ENCODE measurements at regions not wholly inside any gene's neighbourhood (a gene's known extent, or its start where the extent isn't known, plus 50 kb on each side); places are given as distances from the start of the nearest gene placed in this dataset.
A peak's percentile ranks its signal among the peaks of the same experiment; 100 is the strongest.

DNA sequence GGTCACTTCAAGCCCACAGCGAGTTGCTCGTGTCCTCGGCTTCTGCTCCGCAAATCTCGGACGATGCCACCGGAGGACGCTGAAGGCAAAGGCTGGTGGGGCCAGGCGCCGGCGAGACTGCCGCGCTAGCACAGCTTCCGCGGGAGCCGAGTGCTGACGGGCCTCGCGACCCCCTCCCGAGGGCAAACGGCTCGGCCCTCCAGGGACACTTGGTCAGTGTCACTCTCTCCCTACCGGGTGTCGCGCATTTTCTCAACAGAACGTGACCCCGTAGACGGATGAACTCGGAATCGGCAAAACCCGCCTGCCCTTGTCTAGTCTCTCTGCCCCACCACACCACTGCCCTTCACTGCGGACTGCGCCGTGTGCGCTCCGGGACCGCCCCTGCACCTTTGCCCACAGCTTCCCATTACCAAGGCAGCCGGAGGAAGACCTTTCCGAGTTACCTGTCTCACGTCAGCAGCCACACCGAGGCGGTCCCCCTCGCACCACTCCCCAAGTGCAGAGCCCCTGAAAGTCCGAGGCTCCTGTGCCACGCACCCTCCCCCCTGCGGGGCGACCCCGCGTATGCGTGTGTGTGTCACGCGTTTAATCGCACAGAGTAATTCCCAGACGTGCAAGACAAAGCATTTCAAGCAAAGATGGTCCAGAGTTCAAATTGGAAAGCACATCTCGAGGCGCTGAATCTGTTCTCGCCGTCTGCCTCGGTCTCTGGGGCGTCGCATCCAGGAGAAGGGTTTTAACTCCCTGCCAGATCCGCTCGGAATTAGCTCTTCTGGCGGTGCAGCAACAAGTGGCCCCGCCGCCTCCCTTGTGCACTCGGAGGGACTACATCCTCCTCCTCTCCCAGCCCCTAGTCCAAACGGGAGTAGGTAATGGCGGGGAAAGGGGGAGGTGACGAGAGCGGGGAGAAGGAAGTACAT, 245.0 kb upstream of the TOPAZ1 start:
- peak overlapping the region; percentile 69 for H3K4me3 ChIP-seq (ENCODE audit: low read depth, low read length)
- TF ChIP-seq, protein P1, sequence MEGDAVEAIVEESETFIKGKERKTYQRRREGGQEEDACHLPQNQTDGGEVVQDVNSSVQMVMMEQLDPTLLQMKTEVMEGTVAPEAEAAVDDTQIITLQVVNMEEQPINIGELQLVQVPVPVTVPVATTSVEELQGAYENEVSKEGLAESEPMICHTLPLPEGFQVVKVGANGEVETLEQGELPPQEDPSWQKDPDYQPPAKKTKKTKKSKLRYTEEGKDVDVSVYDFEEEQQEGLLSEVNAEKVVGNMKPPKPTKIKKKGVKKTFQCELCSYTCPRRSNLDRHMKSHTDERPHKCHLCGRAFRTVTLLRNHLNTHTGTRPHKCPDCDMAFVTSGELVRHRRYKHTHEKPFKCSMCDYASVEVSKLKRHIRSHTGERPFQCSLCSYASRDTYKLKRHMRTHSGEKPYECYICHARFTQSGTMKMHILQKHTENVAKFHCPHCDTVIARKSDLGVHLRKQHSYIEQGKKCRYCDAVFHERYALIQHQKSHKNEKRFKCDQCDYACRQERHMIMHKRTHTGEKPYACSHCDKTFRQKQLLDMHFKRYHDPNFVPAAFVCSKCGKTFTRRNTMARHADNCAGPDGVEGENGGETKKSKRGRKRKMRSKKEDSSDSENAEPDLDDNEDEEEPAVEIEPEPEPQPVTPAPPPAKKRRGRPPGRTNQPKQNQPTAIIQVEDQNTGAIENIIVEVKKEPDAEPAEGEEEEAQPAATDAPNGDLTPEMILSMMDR (IDR thresholded peaks at IDR 0.05; ENCODE audit: insufficient read depth, low read depth, low read length, missing control alignments), result peak; percentile 66
- DNase-seq (ENCODE audit: low read depth), result peak; percentile 78

DNA sequence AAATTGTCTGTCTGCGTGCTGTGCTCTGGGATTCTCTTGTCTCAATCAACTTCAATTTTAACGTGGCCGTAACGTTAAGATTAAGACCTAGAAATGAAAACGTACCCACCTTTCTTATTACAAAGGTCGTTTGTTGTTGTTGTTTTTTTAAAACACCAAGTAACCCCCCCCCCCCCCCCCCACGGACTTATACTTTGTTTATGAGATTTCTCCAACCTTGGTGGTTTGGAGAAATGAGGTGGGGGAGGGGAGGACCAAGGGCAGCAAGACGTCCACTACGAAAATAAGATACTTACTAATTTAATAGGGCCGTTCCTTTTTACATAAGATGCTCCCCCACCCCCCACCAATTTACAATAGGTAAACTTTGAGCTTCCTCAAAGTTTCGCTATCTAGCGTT, 244.4 kb upstream of the TOPAZ1 start:
- peak overlapping the region; percentile 69 for H3K4me3 ChIP-seq (ENCODE audit: low read depth, low read length)

DNA sequence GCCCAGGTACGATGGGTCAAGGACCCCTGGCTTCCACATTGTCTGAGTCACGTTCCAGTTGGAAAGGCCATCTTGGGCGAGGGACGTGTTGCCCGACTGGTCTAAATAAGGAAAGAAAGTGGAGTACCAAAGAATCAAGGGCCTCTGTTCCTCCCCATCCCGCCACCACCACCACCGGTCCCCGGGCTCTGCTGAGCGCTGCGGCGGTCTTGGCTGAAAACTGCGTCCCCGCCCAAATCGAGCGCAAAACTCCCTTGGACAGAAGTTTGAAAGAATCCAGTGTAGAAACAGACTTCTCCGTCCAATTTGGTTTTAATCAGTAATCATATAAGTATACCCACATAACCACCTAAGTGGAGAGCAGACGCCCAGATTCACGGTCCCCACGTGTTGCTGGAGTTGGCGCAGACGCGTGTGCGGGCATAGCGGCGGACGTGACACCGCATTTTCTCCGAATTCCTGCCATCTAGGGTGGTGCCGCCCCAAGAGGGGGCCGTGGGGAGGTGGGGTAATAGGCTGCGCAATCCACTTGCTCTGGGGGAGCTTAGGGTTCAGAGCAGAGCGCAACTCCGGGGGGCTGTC, 243.8 kb upstream of the TOPAZ1 start:
- TF ChIP-seq, protein P1 (IDR thresholded peaks at IDR 0.05; ENCODE audit: insufficient read depth, low read depth, low read length, missing control alignments), result no peak
- peak overlapping the region; percentile 69 for H3K4me3 ChIP-seq (ENCODE audit: low read depth, low read length)
- peak; percentile 45 for DNase-seq (ENCODE audit: low read depth)

More for the DNA sequence above, 244.4 kb upstream of the TOPAZ1 start:
- TF ChIP-seq, protein P1 (IDR thresholded peaks at IDR 0.05; ENCODE audit: insufficient read depth, low read depth, low read length, missing control alignments), result no peak
- DNase-seq (ENCODE audit: low read depth), result no peak

DNA sequence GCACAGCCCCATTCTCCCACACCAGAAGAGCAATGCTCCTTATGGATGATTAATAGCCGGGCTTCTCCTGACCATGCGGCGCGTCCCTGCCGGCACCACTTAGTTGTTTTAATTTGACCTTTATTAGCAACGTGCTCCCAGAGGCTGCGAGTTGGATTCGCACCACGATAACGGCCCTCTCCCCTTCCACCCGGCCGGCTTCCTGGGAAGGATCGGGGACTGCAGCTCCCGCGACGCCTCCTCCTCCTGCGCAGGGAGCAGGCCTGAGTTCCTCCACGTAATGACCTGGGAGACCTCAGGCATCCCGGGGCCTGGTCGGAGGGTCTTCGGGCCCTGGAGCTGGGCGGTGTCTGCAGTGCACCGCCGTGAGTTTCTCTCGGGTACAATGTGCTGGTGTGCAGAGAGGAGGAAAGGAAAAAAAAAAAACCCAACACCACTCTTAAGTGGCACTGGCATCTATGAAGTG, 243.3 kb upstream of the TOPAZ1 start:
- peak overlapping the region; percentile 69 for H3K4me3 ChIP-seq (ENCODE audit: low read depth, low read length)
- DNase-seq (ENCODE audit: low read depth), result no peak
- TF ChIP-seq, protein P1 (IDR thresholded peaks at IDR 0.05; ENCODE audit: insufficient read depth, low read depth, low read length, missing control alignments), result no peak

DNA sequence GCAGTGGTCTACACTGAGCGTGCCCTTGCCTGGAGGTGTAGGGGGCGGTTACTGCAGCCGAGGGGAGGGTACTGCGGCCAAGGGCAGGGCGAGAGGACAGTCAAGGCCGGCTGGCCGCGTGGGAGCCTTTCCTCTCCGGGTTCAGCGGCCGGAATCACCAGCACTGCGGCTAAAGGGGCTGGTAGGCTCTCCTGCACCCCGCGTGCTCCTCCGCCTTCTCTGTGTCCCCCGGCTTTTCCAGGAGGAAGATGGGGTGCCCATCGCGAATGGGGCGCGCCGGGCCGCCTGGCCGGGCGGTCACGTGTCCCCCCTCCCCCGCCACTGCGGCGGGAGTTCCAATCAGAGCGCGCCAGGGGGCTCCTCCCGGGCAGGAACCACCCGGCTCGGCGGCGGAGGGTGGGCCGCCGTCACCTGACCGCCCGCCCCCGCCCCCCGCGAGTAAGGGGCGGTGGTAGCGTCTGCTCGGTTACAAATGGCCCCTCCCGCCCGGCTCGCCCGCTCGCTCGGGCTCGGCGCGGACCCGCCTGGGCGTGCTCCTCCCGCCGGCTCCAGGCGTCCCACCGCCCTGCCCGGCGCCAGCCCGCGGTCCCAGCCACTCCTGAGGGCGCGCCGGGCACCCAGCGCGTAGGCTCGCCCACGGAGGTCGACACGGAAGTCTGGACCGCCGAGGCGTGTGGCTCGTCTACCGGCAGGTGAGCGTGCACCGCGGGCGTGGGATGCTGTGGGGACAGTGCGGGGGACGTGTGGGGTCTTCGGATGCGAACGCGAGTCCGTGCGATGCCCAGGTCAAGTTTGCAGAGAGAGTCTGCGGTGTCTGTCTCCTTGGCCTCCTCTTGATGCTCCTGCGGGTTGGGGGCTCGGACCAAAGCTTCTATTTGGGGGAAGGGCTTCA, 242.6 kb upstream of the TOPAZ1 start:
- TF ChIP-seq, protein P1 (IDR thresholded peaks at IDR 0.05; ENCODE audit: insufficient read depth, low read depth, low read length, missing control alignments), result no peak
- DNase-seq (ENCODE audit: low read depth), result peak; percentile 92
- H3K4me3 ChIP-seq (ENCODE audit: low read depth, low read length), result peak overlapping the region; percentile 69

DNA sequence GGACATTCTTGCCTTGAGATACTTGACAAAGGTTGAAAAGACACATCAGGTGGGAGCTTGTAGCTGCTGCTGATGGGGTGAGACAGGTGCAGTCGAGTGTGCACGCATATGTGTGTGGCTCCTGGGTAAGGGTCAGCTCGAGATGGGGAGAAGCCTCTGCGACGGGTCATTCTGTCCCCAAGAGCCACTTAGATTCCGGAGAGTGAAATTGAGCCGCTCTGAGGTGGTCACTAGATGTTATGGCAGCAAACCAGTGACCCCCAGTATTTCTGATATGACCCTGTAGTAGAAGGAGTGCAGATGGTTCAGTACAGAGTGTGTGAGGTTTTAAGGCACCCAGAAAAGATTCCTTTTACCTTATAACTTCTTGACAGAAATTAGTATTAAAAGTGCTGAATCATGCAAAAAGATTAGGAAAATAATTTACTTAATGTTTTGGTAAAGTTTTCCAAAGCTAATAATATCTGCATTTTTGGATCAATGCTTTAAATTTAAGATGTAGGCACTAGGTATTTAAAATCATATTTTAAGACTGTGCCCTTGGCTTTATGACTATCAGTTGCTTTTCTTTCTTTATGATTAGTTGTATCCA, 241.9 kb upstream of the TOPAZ1 start:
- peak overlapping the region; percentile 69 for H3K4me3 ChIP-seq (ENCODE audit: low read depth, low read length)
- DNase-seq (ENCODE audit: low read depth), result no peak
- TF ChIP-seq, protein P1 (IDR thresholded peaks at IDR 0.05; ENCODE audit: insufficient read depth, low read depth, low read length, missing control alignments), result no peak
